Activated CD8-positive, alpha-beta T cell treated with anti-CD3 and anti-CD28 coated beads for 36 hours (primary cell): ENCODE measurements at regions not wholly inside any gene's neighbourhood (a gene's known extent, or its start where the extent isn't known, plus 50 kb on each side); places are given as distances from the start of the nearest gene placed in this dataset.

Experiments
- ATAC-seq: fragments of 200-7000 bp; cut with Tn5 transposase; one replicate; pipeline ENCODE4 v1.10.0; 2021; ENCODE audit warnings: mild to moderate bottlenecking, moderate library complexity
- CTCF ChIA-PET: fragments of 350-600 bp; sonication (Branson Sonifier 250); formaldehyde crosslinking; loops from one replicate; lab custom pipeline; 2021; ENCODE audit warnings: antibody characterized with exemption; lab: Charles Lee
- POLR2A ChIA-PET: fragments of 350-600 bp; sonication (Branson Sonifier 250); formaldehyde crosslinking; loops from one replicate; lab custom pipeline; 2021; ENCODE audit warnings: antibody characterized with exemption; lab: Charles Lee
- DNase-seq: peaks from one replicate; pipeline ENCODE4 v3.0.0-alpha.2; 2020
- H3K27ac Mint-ChIP-seq: one replicate; pipeline ENCODE4 v1.8.0; 2021; ENCODE audit warnings: mild to moderate bottlenecking, mixed read lengths
- H3K27me3 Mint-ChIP-seq: one replicate; pipeline ENCODE4 v1.8.0; 2021; ENCODE audit warnings: mixed read lengths
- H3K36me3 Mint-ChIP-seq: one replicate; pipeline ENCODE4 v1.8.0; 2021; ENCODE audit warnings: low read depth, mixed read lengths
- H3K4me1 Mint-ChIP-seq: one replicate; pipeline ENCODE4 v1.8.0; 2021; ENCODE audit warnings: low read depth, mixed read lengths
- H3K4me3 Mint-ChIP-seq: one replicate; pipeline ENCODE4 v1.8.0; 2021; ENCODE audit warnings: mild to moderate bottlenecking, moderate library complexity, mixed read lengths
- H3K9me3 Mint-ChIP-seq: one replicate; pipeline ENCODE4 v1.8.0; 2021; ENCODE audit warnings: mixed read lengths
- CTCF ChIP-seq: fragments of 200-600 bp; IDR thresholded peaks from one replicate; pipeline ENCODE4 v1.8.0; 2022; ENCODE audit warnings: antibody characterized with exemption, mild to moderate bottlenecking
- intact Hi-C: fragments of 100-400 bp; cut with micrococcal nuclease; formaldehyde crosslinking; loops from one replicate; pipeline ENCODE4 v1.10.0; 2022

- DNase-seq (no peak), ATAC-seq (no peak)
- CTCF ChIA-PET: interaction anchor here (1.3 to 1.9 kb wide), 2 partner anchors 26 to 29 kb away, joined by 4 read pairs; no protein-coding TSS in a partner anchor
- H3K4me1 Mint-ChIP-seq: no peaks in the 10 kb centered on the region
- H3K27ac Mint-ChIP-seq: no peak overlapping the region
- no peaks in the 10 kb centered on the region for H3K36me3 Mint-ChIP-seq
- no peak overlapping the region for H3K4me3 Mint-ChIP-seq
- H3K9me3 Mint-ChIP-seq: no peaks in the 10 kb centered on the region
- POLR2A ChIA-PET: no interaction called here
- intact Hi-C loops: no loop called here
- no peaks in the 10 kb centered on the region for H3K27me3 Mint-ChIP-seq
- no peak for TF ChIP-seq CTCF
Measured at GRCh38 chr2:121051311-121051710, 233.7 kb downstream of the TFCP2L1 start.

GRCh38 chr2:121052023-121052422 is 233.0 kb downstream of the TFCP2L1 start:
- Mint-ChIP-seq H3K27ac (no peak overlapping the region), H3K4me1 (no peaks in the 10 kb centered on the region), H3K27me3 (no peaks in the 10 kb centered on the region), H3K4me3 (no peak overlapping the region), H3K36me3 (no peaks in the 10 kb centered on the region), H3K9me3 (no peaks in the 10 kb centered on the region)
- no peak for DNase-seq
- ATAC-seq: no peak
- POLR2A ChIA-PET: no interaction called here
- CTCF ChIA-PET: no interaction called here
- no peak for TF ChIP-seq CTCF
- intact Hi-C loops: no loop called here

- intact Hi-C loops: no loop called here
- Mint-ChIP-seq H3K27me3 (no peaks in the 10 kb centered on the region), H3K4me3 (no peak overlapping the region), H3K27ac (no peak overlapping the region), H3K9me3 (no peaks in the 10 kb centered on the region), H3K36me3 (no peaks in the 10 kb centered on the region), H3K4me1 (no peaks in the 10 kb centered on the region)
- ATAC-seq (no peak), DNase-seq (no peak)
- ChIA-PET CTCF (no interaction called here), POLR2A (no interaction called here)
- no peak for TF ChIP-seq CTCF
Measured at GRCh38 chr2:121052521-121052920, 232.5 kb downstream of the TFCP2L1 start.

GRCh38 chr2:121055088-121055487 is 229.9 kb downstream of the TFCP2L1 start:
- intact Hi-C loops: no loop called here
- CTCF ChIA-PET: no interaction called here
- ATAC-seq: no peak
- POLR2A ChIA-PET: no interaction called here
- Mint-ChIP-seq H3K9me3 (no peaks in the 10 kb centered on the region), H3K27me3 (no peaks in the 10 kb centered on the region), H3K4me3 (no peak overlapping the region), H3K27ac (no peak overlapping the region), H3K36me3 (no peaks in the 10 kb centered on the region), H3K4me1 (no peaks in the 10 kb centered on the region)
- no peak for DNase-seq
- TF ChIP-seq CTCF: no peak

- Mint-ChIP-seq H3K27me3 (no peaks in the 10 kb centered on the region), H3K36me3 (no peaks in the 10 kb centered on the region), H3K4me1 (no peaks in the 10 kb centered on the region), H3K9me3 (no peaks in the 10 kb centered on the region), H3K27ac (no peak overlapping the region), H3K4me3 (no peak overlapping the region)
- ChIA-PET CTCF (no interaction called here), POLR2A (no interaction called here)
- ATAC-seq (no peak), DNase-seq (no peak)
- intact Hi-C loops: no loop called here
- TF ChIP-seq CTCF: no peak
Measured at GRCh38 chr2:121055501-121055900, 229.5 kb downstream of the TFCP2L1 start.
